NAMALWA (cell line): ENCODE measurements at regions not wholly inside any gene's neighbourhood (a gene's known extent, or its start where the extent isn't known, plus 50 kb on each side); places are given as distances from the start of the nearest gene placed in this dataset.

ENCODE experiments used
- DNase-seq: peaks from one replicate; pipeline ENCODE4 v3.0.0-alpha.2; 2015; ENCODE audit warnings: low spot score

DNA sequence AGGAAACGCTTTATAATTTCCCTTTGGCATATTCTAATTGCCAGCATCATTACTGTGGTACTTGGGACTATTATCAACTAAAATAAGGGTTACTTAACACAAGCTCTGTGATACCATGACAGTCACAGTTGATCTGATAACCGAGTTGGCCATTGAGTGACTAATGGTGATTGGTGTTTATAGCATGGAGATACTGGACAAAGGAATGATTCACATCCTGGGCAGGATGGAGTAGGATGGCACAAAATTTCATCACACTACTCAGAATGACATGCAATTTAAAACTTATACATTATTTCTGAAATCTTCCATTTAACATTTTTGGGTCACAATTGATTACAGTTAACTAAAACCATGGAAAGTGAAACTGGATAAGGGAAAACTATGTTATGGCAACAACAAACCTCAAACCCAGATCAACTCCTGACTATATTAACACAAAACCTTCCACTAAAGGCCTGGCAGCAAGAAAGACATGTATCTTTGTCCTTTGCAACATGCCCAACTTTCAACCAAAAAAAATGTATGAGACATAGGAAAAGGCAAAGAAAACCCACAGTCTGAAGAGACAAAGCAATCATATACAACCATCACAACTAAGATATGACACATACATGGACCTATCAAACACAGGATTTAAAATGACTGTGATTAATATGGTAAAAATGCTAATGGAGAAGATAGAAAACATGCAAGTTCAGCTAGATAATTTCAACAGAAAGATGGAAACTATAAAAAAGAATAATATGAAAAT lies 208.5 kb upstream of the NRP1 start:
- DNase-seq = no peak

DNA sequence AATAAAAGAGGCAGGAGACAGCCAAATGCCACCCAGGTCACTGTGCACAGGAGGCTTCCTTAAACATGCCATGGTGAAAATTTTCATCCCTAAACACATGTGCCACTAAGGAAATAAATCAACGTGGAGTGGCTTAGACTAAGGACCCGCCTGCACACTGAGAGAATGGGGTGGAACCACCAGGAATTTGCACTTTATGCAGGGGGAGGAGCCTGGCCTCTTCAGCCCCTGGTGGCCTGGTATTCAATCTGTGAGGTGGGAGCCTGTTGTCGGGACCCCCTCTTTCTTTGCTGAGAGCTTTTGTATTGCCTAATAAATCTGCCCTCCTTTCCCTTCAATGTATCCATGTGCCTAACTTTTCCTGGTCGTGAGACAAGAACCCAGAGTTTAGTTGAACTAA lies 204.6 kb upstream of the NRP1 start:
- no peak for DNase-seq

DNA sequence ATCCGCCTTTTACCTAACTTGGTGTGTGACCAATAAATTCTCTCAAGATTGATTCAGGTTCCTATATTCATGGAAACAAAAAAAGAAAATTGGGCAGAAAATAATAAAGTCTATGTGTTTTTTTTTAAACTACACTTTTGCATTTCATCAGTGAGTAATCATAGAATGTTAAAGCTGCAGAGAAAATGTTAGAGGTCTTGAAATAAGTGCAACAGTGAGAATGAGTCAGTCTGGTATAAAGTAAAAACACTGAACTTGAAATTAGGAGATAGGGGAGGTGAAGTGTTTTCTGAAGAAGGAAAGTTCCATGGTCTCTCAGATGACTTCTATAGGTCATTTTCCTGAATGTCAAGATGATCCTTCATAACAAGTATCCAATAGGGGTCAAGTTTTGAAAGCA lies 202.6 kb upstream of the NRP1 start:
- no peak for DNase-seq

DNA sequence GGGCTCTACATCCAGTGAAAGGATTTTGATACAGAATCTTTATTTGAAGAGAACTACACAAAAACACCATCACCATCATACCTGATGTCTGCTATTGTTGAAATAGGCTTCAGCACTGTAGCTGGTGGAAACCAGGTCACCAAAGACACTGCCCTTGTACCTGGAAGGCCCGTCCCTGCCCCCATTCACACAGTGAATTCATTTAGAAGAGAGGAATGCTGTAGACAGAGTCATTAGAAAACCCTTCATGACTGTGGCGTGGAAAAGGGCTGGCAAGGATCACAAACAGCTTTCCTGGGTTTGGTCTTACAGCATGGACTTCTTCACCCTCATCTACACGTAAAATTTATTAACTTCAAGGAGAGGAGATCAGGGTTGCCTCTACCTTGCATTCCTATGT lies 202.0 kb upstream of the NRP1 start:
- no peak for DNase-seq

DNA sequence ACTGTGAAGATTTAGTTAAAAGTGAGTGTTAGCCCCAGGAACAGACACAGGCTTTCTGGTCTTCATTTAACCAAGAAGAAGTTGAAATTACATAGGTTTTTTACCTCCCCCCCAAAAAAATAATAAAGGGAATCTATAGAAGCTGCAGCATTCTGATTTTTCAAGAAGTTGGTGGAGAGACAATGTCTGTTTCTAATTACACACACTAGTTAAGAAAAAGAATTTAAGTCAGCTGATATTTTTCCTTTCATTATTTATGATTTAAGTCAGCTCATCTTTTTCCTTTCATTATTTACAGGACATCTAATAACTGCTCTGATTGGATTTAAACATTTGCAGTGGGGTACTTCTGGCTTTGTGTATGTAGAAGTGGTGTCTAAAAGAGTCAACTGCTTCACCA lies 201.4 kb upstream of the NRP1 start:
- DNase-seq = no peak

DNA sequence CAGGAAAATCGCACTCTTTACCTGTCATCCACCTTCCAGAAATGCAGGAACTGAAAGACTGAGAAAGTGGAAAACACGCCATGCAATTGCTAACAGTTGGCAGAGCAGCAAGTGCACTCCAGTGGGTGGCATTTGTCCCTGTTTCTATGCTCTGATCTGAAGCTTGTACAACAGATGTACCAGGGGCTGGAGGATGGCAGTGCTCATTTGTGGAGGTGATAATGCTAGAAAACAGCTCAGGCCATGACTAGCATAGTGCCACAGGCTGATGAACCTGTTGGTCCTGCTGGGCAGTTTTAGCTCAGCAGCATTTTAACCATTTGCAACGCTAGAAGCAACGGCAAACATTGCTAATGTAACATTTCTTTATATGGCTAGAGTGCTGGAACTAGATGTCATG lies 199.9 kb upstream of the NRP1 start:
- no peak for DNase-seq

DNA sequence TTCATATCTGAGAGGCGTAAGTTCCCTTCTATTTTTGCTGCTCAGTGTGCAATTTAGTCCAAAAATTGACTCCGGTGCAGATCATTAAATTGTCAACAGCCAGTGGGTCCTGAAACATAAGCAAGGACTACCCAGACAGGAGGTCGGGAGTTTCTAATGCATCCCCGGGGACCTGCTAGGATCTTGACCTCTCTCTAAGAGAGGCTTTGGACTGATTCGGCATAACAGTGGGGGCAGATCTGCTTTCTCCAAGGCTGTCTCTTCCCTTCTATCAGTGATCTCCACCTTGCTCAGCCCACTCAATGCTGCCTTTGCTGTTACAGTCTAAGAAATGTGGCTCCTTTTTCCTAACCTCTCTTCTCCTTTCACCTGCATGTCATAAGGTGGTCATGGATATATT lies 199.1 kb upstream of the NRP1 start:
- DNase-seq = no peak

DNA sequence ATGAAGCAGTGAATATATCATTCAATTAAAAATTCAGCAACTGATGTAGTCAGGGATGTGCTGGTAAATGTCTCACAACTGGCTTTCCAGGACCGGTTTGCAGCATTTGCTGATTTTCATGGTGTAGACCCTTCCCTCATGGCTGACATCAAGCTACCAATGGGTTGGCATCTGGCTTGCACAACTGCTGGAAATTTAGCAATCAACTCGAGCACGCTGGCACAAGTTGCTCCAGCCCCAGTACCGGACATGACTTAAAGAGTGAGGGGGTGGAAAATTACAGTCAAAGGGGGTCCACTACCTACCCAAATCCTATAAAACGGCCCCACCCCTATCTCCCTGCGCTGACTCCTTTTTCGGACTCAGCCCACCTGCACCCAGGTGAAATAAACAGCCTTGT lies 198.4 kb upstream of the NRP1 start:
- DNase-seq = no peak

DNA sequence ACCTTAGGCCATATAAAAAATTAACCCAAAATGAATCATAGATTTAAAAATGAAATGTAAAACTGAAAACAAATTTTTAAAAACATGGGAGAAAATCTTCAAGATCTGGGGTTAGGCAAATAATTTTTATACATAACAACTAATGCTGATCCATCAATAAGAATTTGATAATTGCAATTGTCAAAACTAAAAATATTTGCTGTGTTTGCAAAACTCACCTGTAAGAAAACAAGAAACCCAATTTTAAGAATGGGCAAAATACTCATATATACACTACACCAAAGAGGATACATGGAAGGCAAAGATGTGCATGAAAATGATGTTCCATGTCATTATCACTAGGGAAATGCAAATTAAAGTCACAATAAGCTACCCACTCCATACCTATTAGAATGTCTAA lies 194.8 kb upstream of the NRP1 start:
- no peak for DNase-seq

DNA sequence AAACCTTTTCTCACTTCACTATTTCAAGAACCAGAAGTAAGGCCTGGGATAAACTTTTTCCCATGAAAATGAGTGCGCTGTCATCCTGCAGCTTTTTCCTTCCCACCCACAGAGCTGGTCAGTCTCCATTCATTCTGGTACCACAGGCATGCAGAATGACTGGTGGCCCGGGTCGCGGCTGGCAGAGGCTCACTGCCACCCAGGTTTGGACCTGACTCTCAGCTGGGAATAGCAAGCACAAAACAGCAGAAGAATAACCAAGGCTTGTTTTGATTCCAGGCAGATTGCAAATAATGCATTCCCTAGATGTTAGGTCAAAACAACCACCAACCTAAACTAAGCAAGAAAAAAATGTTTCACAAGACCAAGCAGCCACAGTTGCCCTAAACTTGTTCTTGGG lies 190.5 kb upstream of the NRP1 start:
- DNase-seq = no peak

DNA sequence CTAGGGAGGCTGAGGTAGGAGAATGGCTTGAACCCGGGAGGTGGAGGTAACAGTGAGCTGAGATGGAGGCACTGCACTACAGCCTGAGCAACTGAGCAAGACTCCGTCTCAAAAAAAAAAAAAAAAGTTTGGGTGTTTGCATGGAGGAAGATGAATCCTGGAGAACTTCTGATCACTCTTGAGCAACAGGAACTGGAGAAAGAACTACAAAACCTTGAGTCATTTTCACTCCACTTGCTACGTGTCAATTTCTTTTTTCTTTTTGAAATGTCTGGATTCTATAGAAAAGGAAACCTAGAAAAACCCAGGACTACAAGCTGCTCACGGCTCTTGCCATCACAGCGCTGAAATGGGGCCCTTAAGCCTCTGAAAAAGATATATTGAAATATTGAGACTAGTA lies 189.6 kb upstream of the NRP1 start:
- DNase-seq = no peak

DNA sequence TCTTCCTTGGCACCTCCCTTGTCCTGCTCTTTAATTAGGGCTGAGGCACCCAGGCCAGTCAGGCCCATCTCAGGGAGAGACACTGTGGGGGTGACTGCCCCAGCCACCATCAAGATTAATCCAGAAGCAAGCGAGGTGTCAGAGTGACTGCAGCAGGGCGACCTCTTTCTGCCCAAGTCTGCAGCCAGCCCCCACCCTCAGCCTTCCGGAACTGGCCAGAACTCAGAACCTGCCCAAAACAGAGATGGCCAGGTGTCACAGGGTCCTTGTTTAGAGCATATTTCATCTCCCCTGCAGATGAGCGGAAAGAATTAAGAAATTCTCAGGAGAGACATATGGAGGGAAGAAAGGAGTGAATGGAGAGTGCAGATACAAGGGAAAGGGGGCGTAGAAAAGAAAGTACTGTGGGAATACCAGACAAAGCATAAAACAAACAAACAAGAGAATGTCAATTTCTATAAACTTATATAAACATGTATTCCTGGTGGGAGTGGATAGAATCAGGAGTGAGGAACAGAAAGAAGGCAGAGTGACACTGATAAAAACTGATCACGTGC lies 188.8 kb upstream of the NRP1 start:
- no peak for DNase-seq

DNA sequence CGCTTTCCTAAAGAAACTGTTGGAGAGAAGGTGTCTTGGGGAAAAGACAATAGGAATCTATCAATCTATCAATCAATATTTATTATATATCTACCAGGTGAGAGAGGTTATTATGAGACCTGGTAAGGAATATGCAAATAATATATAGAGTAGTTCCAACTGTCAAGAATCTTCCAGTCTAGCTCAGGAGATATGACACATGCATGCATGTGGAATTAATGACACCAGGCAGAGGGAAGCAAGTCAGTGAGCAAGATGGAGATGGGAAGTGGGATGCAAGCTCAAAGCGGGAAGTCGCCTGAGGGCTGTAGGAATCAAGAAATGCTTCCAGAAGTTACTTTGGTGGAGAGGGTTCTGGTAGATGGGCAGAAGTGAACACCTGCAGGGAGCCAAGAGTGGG lies 187.4 kb upstream of the NRP1 start:
- DNase-seq = no peak

DNA sequence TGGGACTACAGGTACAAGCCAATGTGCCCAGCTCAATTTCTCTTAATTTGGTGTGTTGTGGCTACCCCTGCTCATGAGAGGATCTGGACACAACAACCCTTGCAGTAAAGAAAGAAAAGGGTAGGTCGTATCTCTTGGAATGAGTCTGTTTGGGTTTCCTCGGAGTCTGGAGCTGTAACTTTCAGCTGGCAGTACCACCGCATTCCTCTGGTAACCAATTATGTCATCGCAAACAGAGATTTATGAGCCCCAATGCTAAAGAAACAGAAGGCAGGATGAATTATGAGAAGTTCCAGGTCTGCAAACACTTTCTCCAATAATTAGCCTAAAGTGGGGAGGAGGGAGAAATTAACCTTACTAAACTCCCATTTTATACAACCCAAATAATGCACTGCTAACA lies 186.6 kb upstream of the NRP1 start:
- no peak for DNase-seq

DNA sequence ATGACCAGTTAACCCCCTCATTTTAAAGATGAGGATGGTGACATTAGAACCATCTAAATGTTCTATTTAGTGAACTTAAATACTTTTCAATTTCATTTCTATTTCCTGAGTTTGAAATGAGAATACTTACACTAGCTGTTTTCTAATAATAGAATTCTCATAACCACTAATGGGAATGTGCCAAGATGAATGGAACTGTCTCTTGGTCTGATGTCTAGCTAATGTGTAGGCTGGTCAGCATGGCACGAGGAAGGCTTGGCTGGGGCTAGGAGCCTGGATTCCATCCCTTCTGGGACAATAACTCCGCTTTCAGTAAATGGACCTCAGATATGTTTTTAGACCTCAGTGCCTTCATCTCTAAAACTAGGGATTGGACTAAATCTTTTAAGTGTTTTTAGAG lies 185.8 kb upstream of the NRP1 start:
- no peak for DNase-seq

DNA sequence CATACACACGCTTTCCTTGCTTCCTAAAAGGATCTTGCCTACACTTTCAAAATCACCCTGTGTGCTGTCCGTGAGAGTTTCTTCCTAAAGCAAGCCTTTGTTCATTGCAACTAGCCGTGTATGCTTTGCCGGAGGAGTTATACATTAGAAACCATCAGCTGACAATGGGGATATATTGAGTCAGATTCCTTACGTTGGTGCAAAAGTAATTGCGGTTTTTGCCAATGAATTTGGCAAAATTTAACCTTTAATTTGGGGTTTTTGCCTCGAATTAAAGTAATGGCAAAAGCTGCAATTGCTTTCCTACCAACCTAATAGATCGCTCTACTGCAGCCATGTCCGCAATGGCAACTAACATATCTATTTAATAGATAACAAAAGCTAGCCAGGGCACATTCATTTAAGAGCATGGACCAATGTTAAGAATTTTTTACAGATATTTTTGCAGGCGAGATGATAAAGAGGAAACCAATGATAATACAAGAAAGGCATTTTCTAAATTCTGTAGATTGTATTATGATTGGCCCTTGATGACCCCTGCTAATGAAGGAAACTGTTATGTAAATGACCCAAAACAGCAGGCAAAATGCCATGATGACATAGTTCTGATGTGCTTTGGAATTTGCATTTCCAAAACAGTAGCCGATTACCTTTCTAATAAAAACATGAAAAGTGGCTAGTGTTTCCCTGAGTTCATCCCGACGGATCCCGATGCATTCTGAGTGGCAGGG lies 184.8 kb upstream of the NRP1 start:
- no peak for DNase-seq

DNA sequence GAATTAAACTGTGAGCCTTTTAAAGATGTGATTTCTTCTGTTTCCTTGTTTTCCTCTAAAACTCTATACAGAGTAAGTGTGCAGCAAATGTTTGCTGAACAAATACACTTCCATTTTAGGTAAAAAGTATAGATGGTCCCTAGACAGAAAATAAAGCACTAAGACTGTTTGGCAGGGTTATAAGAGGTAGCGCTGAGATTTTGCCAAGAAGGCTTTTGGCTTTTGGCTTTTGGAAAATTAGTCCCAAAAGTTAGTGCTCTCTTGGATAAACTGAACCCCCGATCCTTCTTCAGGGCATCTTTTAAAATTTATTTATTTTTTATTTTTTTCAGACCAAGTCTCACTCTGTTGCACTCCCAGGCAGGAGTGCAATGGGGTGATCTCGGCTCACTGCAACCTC lies 175.7 kb upstream of the NRP1 start:
- no peak for DNase-seq

DNA sequence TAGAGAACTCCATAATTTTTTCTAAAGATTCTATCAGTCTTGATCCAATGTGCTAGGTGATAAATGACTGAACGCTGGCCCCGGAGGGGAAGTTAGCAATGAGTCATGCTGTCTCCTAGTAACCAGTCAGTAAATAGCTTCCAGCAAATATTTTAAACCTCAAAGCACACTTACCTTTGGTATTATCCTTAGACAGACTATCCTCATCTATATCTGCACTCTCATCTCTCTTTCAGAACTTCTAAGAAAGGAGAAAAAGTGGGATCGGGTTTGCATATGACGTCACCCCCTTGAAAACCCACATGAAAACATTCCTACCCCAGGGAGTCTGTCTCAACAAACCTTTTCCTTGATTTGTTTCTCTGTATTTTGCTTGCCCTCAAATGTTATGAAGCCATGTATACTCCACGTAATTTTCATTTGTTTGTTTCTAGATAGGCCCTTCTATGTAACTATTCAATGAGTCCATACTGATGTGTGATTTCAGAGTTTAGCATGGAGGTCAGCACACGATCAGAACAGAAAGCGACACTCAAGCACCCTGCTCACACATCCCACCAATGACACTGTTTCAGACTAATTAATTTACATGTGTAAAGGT lies 174.9 kb upstream of the NRP1 start:
- DNase-seq = no peak

DNA sequence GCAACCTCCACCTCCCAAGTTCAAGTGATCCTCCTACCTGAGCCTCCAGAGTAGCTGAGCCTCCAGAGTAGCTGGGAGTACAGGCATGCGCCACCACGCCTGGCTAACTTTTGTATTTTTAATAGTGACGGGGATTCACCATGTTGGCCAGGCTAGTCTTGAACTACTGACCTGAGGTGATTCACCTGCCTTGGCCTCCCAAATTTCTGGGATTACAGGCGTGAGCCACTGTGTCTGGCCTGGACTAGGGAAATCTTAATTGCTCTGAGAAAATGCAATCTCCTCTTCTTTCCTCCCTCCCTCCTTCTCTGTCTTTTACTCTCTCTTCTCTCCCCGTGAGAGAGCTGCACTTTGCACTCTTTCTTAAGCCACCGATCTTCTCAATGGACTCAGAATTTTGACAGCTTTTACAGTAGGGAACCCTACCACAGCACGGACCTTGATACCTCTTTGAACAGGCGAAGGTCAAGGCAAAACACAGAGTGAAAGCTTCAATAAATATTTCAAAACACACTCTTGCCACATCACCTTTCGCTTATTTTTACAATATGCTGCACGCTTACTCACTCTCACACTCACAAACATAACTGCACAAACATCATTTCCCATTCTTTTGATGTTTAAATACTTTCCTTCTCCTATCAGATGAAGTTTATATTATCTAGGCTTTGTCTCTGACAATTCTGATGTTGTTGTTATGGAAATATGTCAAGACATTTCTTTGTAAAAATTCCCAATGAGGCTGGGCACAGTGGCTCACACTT lies 173.4 kb upstream of the NRP1 start:
- DNase-seq = no peak

DNA sequence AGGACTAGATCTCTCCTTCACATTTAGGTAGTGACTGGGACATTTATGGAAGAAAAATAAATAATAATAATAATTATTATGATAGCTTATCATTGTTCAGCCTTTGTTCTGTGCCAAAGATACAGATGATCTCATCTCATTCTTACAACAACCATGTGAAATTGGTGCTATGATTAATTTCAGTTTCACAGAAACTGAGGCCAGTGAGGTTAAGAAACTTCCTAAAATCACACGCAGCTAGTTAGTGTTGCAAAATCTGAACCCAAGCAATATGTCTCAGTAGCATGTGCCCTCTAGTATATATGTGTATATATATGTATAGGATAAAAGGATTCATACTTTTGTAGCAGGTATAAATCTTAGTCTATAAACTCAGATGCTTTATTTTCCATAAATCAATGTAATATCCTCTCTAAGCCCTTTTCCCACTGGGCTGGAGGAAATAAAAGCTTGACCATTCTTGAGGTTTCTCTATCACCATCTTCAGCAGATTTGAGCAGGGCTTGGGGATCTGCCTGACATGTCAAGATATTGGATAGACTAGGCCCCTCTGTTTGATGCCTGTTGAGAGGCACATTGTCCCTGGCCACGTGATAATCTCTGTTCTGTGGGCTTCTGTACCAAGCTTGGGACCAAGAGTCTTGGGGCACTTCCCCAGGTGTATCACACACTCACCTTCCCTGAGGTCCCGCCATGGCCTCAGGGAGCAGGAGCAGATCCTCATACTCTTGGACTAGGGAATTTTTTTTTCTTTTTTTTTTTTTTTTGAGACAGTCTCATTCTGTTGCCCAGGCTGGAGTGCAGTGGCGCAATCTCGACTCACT lies 172.6 kb upstream of the NRP1 start:
- no peak for DNase-seq

DNA sequence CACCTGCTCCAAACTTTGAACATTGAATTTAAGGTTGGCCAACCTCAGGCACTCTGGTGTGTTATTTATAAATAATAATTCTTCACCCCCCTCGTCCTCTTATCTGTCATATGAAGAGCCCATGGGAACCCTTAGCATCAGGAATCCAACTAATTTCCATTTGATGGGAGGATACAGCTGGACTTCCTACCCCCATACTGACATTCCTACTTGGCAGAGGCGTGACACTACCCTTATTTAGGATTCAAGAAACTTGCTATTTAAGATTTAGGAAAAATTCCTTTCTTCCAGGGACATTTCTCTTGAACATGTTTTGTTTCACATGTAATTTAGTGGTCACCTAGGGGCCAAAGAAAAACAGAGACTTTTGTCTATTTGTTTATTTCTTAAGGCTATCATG lies 171.9 kb upstream of the NRP1 start:
- DNase-seq = no peak

DNA sequence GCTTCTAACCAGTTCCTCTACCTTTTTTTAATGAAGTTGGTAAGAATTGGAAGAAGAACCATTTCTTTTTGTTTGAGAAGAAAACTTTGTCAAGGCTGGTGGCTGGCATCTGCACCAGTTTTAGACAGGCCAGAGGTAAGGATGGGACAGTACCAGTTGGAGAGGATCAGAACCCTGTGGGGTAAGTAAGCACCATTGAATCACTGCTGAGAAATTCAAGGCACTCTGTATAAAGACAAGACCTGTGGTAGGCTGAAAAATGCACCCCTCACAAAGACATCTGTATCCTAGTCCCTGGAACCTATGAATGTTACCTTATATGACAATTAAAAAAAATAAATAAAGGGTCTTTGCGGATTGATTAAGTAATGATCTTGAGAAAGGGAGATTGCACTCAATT lies 166.7 kb upstream of the NRP1 start:
- DNase-seq = no peak
